K562 (cell line): ENCODE measurements at regions not wholly inside any gene's neighbourhood (a gene's known extent, or its start where the extent isn't known, plus 50 kb on each side); places are given as distances from the start of the nearest gene placed in this dataset.

Source experiments
- ATAC-seq: fragments of 200-7000 bp; cut with Tn5 transposase; 3 replicates; pipeline ENCODE4 v1.9.1; 2020; ENCODE audit warnings: moderate library complexity
- BruUV-seq: library from RNA; stranded (reverse); fragments of 400-500 nt; replicated peaks from 2 replicates; lab custom pipeline; 2021; lab: Mats Ljungman, UMichigan
- CTCF ChIA-PET: fragments of 300-600 bp; formaldehyde crosslinking; extraction: SDS; loops from one replicate; lab custom pipeline; 2021; ENCODE audit warnings: low intra/inter-chr PET ratio; lab: Yijun Ruan, JAX
- POLR2A ChIA-PET: fragments of 300-600, 350-650 bp; sonication (Branson Sonifier 250); formaldehyde crosslinking; extraction: SDS; loops from one replicate; lab custom pipeline; 2021; ENCODE audit warnings: antibody characterized with exemption, inconsistent platforms; lab: Yijun Ruan, JAX
- DNase-seq, 4 experiments: peaks; one replicate each; pipeline versions ENCODE4 v3.0.0 to v3.0.0-alpha.2; 2011 to 2018; ENCODE audit warnings: low spot score in 3 of 4, mixed read lengths in 3 of 4; ENCODE audit errors: extremely low read depth in 1 of 4
- FAIRE-seq: peaks from 2 replicates; lab custom pipeline; 2011; peaks lifted over from hg19 to GRCh38; lab: Jason Lieb, UNC
- H2AFZ ChIP-seq: 2 replicates; pipeline ENCODE4 v1.6.0; 2011; ENCODE audit warnings: low read depth, low read length, control low read depth, inconsistent platforms
- H3K27ac ChIP-seq: fragments of 200-600 bp; 3 replicates; pipeline ENCODE4 v1.8.0; 2011; ENCODE audit warnings: low read depth, mild to moderate bottlenecking, control low read depth, inconsistent platforms, low read length, moderate library complexity, mixed read lengths; ENCODE audit errors: extremely low read depth
- H3K27me3 ChIP-seq, 2 experiments: fragments of 300-600 bp in 1 of 2; 2 replicates in 1 of 2; 3 replicates in 1 of 2; pipeline versions ENCODE4 v1.6.0 to v1.8.0; 2011; ENCODE audit warnings: inconsistent platforms in 2 of 2, low read length in 2 of 2, mild to moderate bottlenecking in 1 of 2, mixed read lengths in 1 of 2, moderate library complexity in 1 of 2; ENCODE audit not compliant: control insufficient read depth in 2 of 2, insufficient read depth in 2 of 2
- H3K36me3 ChIP-seq: fragments of 300-600 bp; 3 replicates; pipeline ENCODE4 v1.8.0; 2011; ENCODE audit warnings: mild to moderate bottlenecking, low read length, inconsistent platforms; ENCODE audit not compliant: control insufficient read depth, insufficient read depth
- H3K4me1 ChIP-seq, 2 experiments: fragments of 200-600 bp in 1 of 2; replicated peaks in 1 of 2; 2 replicates in 1 of 2; 3 replicates in 1 of 2; pipeline versions ENCODE4 v1.5.1 to v1.8.0; 2011; ENCODE audit warnings: inconsistent platforms in 2 of 2, low read length in 2 of 2, mild to moderate bottlenecking in 1 of 2, mixed read lengths in 1 of 2, moderate library complexity in 1 of 2; ENCODE audit not compliant: control insufficient read depth in 2 of 2, insufficient read depth in 2 of 2
- H3K4me2 ChIP-seq: 2 replicates; pipeline ENCODE4 v1.6.1; 2011; ENCODE audit warnings: low read length, control low read depth, inconsistent platforms, mixed read lengths; ENCODE audit not compliant: insufficient read depth
- H3K4me3 ChIP-seq: fragments of 200-600 bp; sonication (generic), shearing (Covaris generic); 2 replicates; pipeline ENCODE4 v1.5.1; 2016; ENCODE audit warnings: control low read depth, inconsistent platforms
- H3K79me2 ChIP-seq: fragments of 200-600 bp; 3 replicates; pipeline ENCODE4 v1.8.0; 2011; ENCODE audit warnings: low read length, inconsistent platforms; ENCODE audit not compliant: control insufficient read depth, insufficient read depth
- H3K9ac ChIP-seq, 2 experiments: 2 replicates each; pipeline versions ENCODE4 v1.6.0 to v1.6.1; 2011; ENCODE audit warnings: low read depth in 2 of 2, low read length in 2 of 2, control low read depth in 1 of 2, inconsistent platforms in 1 of 2, mild to moderate bottlenecking in 1 of 2, mixed read lengths in 1 of 2; ENCODE audit not compliant: insufficient read depth in 1 of 2
- H3K9me1 ChIP-seq: one replicate; pipeline ENCODE4 v1.6.0; 2011; ENCODE audit warnings: inconsistent platforms, mild to moderate bottlenecking, low read length, moderate library complexity; ENCODE audit not compliant: control insufficient read depth, insufficient read depth
- H3K9me3 ChIP-seq: replicated peaks from 2 replicates; pipeline ENCODE4 v1.5.1; 2011; ENCODE audit warnings: low read depth, low read length, inconsistent platforms; ENCODE audit not compliant: control insufficient read depth, insufficient read depth
- H4K20me1 ChIP-seq: replicated peaks from 2 replicates; pipeline ENCODE4 v1.6.1; 2011; ENCODE audit warnings: low read length, inconsistent platforms, mixed read lengths; ENCODE audit not compliant: control insufficient read depth, insufficient read depth
- ARID3A ChIP-seq: IDR thresholded peaks from 2 replicates; pipeline ENCODE4 v1.6.1; 2012; ENCODE audit warnings: low read depth, low read length, improper control_type of control experiment, borderline replicate concordance
- GTF2E2 ChIP-seq: fragments of 200-800 bp; sonication (Bioruptor generic); IDR thresholded peaks from 2 replicates; pipeline ENCODE4 v1.6.1; 2016; ENCODE audit warnings: missing genetic modification characterization, missing compliant biosample characterization
- MECOM ChIP-seq: fragments of 250-450 bp; sonication (Bioruptor Pico); IDR thresholded peaks from 2 replicates; pipeline ENCODE4 v1.8.0; 2022; ENCODE audit warnings: inconsistent platforms
- MYC ChIP-seq, 2 experiments: fragments of 250-450 bp in 1 of 2; sonication (Bioruptor Pico) in 1 of 2; IDR thresholded peaks; 2 replicates each; pipeline versions ENCODE4 v1.5.1 to v1.6.1; 2012 to 2021; ENCODE audit warnings: low read depth in 2 of 2, borderline replicate concordance in 1 of 2, improper control_type of control experiment in 1 of 2, low read length in 1 of 2, mild to moderate bottlenecking in 1 of 2, moderate library complexity in 1 of 2
- RNF2 ChIP-seq: sonication (generic); IDR thresholded peaks from 2 replicates; pipeline ENCODE4 v1.6.1; 2016
- ZNF175 ChIP-seq: fragments of 200-800 bp; sonication (Bioruptor generic); IDR thresholded peaks from 2 replicates; pipeline ENCODE4 v1.6.1; 2016; ENCODE audit warnings: low read depth, mild to moderate bottlenecking, missing genetic modification characterization, missing compliant biosample characterization
- WGBS: fragments of 100-300 bp; shearing (Covaris generic); methylation state at CpG from one replicate; pipeline ENCODE4 v1.1.6; 2016; ENCODE audit warnings: low coverage, mixed read lengths; ENCODE audit not compliant: insufficient coverage; ENCODE audit errors: missing lambda C conversion rate; 5-methylcytosine and 5-hydroxymethylcytosine counted together
- in situ Hi-C: fragments of 300-500 bp; cut with MboI; formaldehyde crosslinking; loops from 4 replicates; pipeline ENCODE4 v1.15.0; 2018; ENCODE audit warnings: inconsistent platforms, mixed read lengths
- intact Hi-C: fragments of 100-400 bp; cut with micrococcal nuclease; formaldehyde crosslinking; loops from 2 replicates; pipeline ENCODE4 v1.14.2; 2022
- TF ChIP-seq, protein P1 (sequence below): sonication (generic); formaldehyde crosslinking; IDR thresholded peaks from 2 replicates; pipeline ENCODE4 v1.8.0; 2022; ENCODE audit warnings: mild to moderate bottlenecking, missing genetic modification reagents
- TF ChIP-seq, protein P2 (sequence below): fragments of 450-650 bp; IDR thresholded peaks from 2 replicates; pipeline ENCODE4 v1.6.1; 2017; ENCODE audit warnings: antibody characterized with exemption, mild to moderate bottlenecking

GRCh38 chr3:14258906-14259904 is 80.6 kb downstream of the LSM3 start:
- Histone ChIP-seq H3K4me2 (no peak overlapping the region), H3K36me3 (no peaks in the 10 kb centered on the region), H3K9ac (peak overlapping the region in 1 of 2 experiments; percentile 77; a peak in 1 of 4 replicates), H3K4me3 (no peak overlapping the region), H3K79me2 (no peaks in the 10 kb centered on the region), H3K27me3 (no peaks in the 10 kb centered on the region), H3K9me3 (no peaks in the 10 kb centered on the region; the same call in 1 of the 2 replicates), H2AFZ (peak overlapping the region; percentile 49; the same call in 1 of the 2 replicates), H3K27ac (no peak overlapping the region), H4K20me1 (no peaks in the 10 kb centered on the region), H3K9me1 (no peaks in the 10 kb centered on the region), H3K4me1 (peaks cover 32% of the 10 kb centered on the region in 2 experiments)
- intact Hi-C loops (no loop called here), in situ Hi-C loops (no loop called here)
- FAIRE-seq, result no peak
- BruUV-seq, result no TSS peak
- no peak for ATAC-seq
- DNase-seq, result no peak
- ChIA-PET POLR2A (interaction anchor here (0.6 kb wide), 1 partner anchor 106 kb away, joined by 3 read pairs; no protein-coding TSS in a partner anchor), CTCF (interaction anchor here (6.2 kb wide), 1 partner anchor 202 kb away, joined by 69 read pairs; no protein-coding TSS in a partner anchor)
- WGBS, result 73% methylated on average over 12 of the region's 12 CpGs
- TF ChIP-seq, protein P1, sequence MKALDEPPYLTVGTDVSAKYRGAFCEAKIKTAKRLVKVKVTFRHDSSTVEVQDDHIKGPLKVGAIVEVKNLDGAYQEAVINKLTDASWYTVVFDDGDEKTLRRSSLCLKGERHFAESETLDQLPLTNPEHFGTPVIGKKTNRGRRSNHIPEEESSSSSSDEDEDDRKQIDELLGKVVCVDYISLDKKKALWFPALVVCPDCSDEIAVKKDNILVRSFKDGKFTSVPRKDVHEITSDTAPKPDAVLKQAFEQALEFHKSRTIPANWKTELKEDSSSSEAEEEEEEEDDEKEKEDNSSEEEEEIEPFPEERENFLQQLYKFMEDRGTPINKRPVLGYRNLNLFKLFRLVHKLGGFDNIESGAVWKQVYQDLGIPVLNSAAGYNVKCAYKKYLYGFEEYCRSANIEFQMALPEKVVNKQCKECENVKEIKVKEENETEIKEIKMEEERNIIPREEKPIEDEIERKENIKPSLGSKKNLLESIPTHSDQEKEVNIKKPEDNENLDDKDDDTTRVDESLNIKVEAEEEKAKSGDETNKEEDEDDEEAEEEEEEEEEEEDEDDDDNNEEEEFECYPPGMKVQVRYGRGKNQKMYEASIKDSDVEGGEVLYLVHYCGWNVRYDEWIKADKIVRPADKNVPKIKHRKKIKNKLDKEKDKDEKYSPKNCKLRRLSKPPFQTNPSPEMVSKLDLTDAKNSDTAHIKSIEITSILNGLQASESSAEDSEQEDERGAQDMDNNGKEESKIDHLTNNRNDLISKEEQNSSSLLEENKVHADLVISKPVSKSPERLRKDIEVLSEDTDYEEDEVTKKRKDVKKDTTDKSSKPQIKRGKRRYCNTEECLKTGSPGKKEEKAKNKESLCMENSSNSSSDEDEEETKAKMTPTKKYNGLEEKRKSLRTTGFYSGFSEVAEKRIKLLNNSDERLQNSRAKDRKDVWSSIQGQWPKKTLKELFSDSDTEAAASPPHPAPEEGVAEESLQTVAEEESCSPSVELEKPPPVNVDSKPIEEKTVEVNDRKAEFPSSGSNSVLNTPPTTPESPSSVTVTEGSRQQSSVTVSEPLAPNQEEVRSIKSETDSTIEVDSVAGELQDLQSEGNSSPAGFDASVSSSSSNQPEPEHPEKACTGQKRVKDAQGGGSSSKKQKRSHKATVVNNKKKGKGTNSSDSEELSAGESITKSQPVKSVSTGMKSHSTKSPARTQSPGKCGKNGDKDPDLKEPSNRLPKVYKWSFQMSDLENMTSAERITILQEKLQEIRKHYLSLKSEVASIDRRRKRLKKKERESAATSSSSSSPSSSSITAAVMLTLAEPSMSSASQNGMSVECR (CRISPR knock-in tag), result no peak
- TF ChIP-seq ARID3A, result no peak
- TF ChIP-seq, protein P2, sequence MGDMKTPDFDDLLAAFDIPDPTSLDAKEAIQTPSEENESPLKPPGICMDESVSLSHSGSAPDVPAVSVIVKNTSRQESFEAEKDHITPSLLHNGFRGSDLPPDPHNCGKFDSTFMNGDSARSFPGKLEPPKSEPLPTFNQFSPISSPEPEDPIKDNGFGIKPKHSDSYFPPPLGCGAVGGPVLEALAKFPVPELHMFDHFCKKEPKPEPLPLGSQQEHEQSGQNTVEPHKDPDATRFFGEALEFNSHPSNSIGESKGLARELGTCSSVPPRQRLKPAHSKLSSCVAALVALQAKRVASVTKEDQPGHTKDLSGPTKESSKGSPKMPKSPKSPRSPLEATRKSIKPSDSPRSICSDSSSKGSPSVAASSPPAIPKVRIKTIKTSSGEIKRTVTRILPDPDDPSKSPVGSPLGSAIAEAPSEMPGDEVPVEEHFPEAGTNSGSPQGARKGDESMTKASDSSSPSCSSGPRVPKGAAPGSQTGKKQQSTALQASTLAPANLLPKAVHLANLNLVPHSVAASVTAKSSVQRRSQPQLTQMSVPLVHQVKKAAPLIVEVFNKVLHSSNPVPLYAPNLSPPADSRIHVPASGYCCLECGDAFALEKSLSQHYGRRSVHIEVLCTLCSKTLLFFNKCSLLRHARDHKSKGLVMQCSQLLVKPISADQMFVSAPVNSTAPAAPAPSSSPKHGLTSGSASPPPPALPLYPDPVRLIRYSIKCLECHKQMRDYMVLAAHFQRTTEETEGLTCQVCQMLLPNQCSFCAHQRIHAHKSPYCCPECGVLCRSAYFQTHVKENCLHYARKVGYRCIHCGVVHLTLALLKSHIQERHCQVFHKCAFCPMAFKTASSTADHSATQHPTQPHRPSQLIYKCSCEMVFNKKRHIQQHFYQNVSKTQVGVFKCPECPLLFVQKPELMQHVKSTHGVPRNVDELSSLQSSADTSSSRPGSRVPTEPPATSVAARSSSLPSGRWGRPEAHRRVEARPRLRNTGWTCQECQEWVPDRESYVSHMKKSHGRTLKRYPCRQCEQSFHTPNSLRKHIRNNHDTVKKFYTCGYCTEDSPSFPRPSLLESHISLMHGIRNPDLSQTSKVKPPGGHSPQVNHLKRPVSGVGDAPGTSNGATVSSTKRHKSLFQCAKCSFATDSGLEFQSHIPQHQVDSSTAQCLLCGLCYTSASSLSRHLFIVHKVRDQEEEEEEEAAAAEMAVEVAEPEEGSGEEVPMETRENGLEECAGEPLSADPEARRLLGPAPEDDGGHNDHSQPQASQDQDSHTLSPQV, result 0 out of 2 replicates have a peak, but pooled peaks have one; percentile 62
- TF ChIP-seq RNF2, result no peak
- peak; percentile 65 for TF ChIP-seq MECOM (CRISPR knock-in tag)
- TF ChIP-seq MYC (IDR thresholded peaks at IDR 0.05; ENCODE audit: low read depth, low read length), result no peak
- TF ChIP-seq MYC (CRISPR knock-in tag; IDR thresholded peaks at IDR 0.05; ENCODE audit: borderline replicate concordance, low read depth), result peak; percentile 27; the same call in 1 of the 2 replicates
- no peak for TF ChIP-seq GTF2E2
- TF ChIP-seq ZNF175 (CRISPR knock-in tag), result 0 out of 2 replicates have a peak, but pooled peaks have one; percentile 66
